Loucy (cell line): ENCODE measurements at regions not wholly inside any gene's neighbourhood (a gene's known extent, or its start where the extent isn't known, plus 50 kb on each side); places are given as distances from the start of the nearest gene placed in this dataset.

Experiments
- H2AFZ ChIP-seq: fragments of 200-600 bp; sonication (generic); 2 replicates; pipeline ENCODE4 v1.6.0; 2016; ENCODE audit warnings: antibody characterized with exemption, mild to moderate bottlenecking, low read length, moderate library complexity
- H3F3A ChIP-seq: fragments of 200-600 bp; 2 replicates; pipeline ENCODE4 v1.6.0; 2016; ENCODE audit warnings: antibody characterized with exemption, low read depth, mild to moderate bottlenecking
- H3K27me3 ChIP-seq: fragments of 200-600 bp; sonication (generic); 2 replicates; pipeline ENCODE4 v1.6.1; 2014; ENCODE audit warnings: low read length, mild to moderate bottlenecking; ENCODE audit not compliant: insufficient read depth, poor library complexity, severe bottlenecking
- H3K36me3 ChIP-seq: fragments of 200-600 bp; sonication (generic); 2 replicates; pipeline ENCODE4 v1.6.1; 2016; ENCODE audit warnings: low read length; ENCODE audit not compliant: insufficient read depth
- H3K4me1 ChIP-seq: fragments of 200-600 bp; sonication (generic); 2 replicates; pipeline ENCODE4 v1.5.1; 2014; ENCODE audit warnings: low read length, mild to moderate bottlenecking; ENCODE audit not compliant: insufficient read depth, poor library complexity, severe bottlenecking
- H3K4me2 ChIP-seq: fragments of 200-600 bp; sonication (generic); 2 replicates; pipeline ENCODE4 v1.6.0; 2014; ENCODE audit warnings: antibody characterized with exemption, low read length, low read depth, mild to moderate bottlenecking; ENCODE audit not compliant: poor library complexity, severe bottlenecking
- H3K4me3 ChIP-seq: fragments of 200-600 bp; sonication (generic); 2 replicates; pipeline ENCODE4 v1.5.1; 2014; ENCODE audit warnings: low read length, mild to moderate bottlenecking, mixed read lengths; ENCODE audit not compliant: poor library complexity, severe bottlenecking
- H3K79me2 ChIP-seq: fragments of 200-600 bp; sonication (generic); 2 replicates; pipeline ENCODE4 v1.6.1; 2014; ENCODE audit warnings: low read length; ENCODE audit not compliant: insufficient read depth
- H3K9ac ChIP-seq: fragments of 200-600 bp; sonication (generic); 2 replicates; pipeline ENCODE4 v1.6.0; 2014; ENCODE audit warnings: mild to moderate bottlenecking, low read depth, low read length, moderate library complexity; ENCODE audit not compliant: poor library complexity, severe bottlenecking
- H3K9me2 ChIP-seq: fragments of 200-600 bp; sonication (generic); replicated peaks from 2 replicates; pipeline ENCODE4 v1.6.1; 2016; ENCODE audit warnings: low read depth, low read length, mixed read lengths
- H3K9me3 ChIP-seq: fragments of 200-600 bp; sonication (generic); 2 replicates; pipeline ENCODE4 v1.6.1; 2014; ENCODE audit warnings: mild to moderate bottlenecking, antibody characterized with exemption, low read length, low read depth; ENCODE audit not compliant: insufficient read depth
- H4K20me1 ChIP-seq: fragments of 200-600 bp; sonication (generic); 2 replicates; pipeline ENCODE4 v1.6.0; 2014; ENCODE audit warnings: antibody characterized with exemption, low read length, mild to moderate bottlenecking; ENCODE audit not compliant: insufficient read depth, poor library complexity, severe bottlenecking
- EZH2phosphoT487 ChIP-seq: fragments of 200-600 bp; IDR thresholded peaks from 2 replicates; pipeline ENCODE4 v1.6.1; 2018; ENCODE audit warnings: antibody characterized with exemption, mild to moderate bottlenecking, moderate library complexity, borderline replicate concordance
- TF ChIP-seq, protein P1 (sequence below): fragments of 200-600 bp; sonication (generic); conservative IDR thresholded peaks from 2 replicates; pipeline ENCODE4 v1.5.1; 2014; ENCODE audit warnings: mild to moderate bottlenecking, antibody characterized with exemption, low read length

DNA sequence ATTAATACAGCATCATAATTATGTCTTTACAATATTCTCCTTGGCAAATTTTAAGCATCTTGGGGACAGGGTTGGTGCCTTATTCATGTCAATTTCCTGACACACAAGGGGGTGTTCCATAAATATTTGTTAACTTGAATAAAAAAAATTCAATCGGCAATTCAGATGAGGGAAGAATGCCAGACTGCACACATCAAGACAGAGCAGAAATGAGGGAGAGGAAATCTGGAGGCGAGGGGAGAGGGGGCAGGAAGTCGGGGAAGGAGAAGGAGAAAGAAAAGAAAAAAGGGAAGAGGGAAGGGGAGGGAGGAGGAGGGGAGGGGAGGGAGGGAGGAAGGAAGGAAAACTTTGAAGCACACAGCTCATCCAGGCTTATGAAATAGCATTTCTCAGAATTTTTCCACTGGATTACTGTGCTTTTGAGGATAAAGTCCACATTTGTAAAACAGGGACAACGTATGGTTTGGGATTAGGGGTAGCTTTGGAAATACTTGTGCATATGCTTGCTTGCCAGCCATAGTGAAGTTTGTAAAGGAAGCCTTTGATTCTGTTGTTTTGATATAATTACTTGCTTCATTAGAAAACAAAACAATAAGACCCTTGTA is 362.1 kb downstream of the SAMD5 start:
- H3K4me1 ChIP-seq, result peaks cover 35% of the 10 kb centered on the region
- H3K27me3 ChIP-seq, result no peaks in the 10 kb centered on the region
- H3K79me2 ChIP-seq, result no peaks in the 10 kb centered on the region
- no peak overlapping the region for H3K9ac ChIP-seq
- no peaks in the 10 kb centered on the region for H3K36me3 ChIP-seq
- H3K4me2 ChIP-seq, result no peak overlapping the region
- H2AFZ ChIP-seq, result no peak overlapping the region
- H3F3A ChIP-seq, result peaks cover 20% of the 10 kb centered on the region; the same call in 1 of the 2 replicates
- TF ChIP-seq EZH2phosphoT487, result no peak
- TF ChIP-seq, protein P1, sequence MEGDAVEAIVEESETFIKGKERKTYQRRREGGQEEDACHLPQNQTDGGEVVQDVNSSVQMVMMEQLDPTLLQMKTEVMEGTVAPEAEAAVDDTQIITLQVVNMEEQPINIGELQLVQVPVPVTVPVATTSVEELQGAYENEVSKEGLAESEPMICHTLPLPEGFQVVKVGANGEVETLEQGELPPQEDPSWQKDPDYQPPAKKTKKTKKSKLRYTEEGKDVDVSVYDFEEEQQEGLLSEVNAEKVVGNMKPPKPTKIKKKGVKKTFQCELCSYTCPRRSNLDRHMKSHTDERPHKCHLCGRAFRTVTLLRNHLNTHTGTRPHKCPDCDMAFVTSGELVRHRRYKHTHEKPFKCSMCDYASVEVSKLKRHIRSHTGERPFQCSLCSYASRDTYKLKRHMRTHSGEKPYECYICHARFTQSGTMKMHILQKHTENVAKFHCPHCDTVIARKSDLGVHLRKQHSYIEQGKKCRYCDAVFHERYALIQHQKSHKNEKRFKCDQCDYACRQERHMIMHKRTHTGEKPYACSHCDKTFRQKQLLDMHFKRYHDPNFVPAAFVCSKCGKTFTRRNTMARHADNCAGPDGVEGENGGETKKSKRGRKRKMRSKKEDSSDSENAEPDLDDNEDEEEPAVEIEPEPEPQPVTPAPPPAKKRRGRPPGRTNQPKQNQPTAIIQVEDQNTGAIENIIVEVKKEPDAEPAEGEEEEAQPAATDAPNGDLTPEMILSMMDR, result no peak
- H3K9me3 ChIP-seq, result no peaks in the 10 kb centered on the region
- H3K4me3 ChIP-seq, result no peak overlapping the region
- no peaks in the 10 kb centered on the region for H3K9me2 ChIP-seq
- no peaks in the 10 kb centered on the region for H4K20me1 ChIP-seq

DNA sequence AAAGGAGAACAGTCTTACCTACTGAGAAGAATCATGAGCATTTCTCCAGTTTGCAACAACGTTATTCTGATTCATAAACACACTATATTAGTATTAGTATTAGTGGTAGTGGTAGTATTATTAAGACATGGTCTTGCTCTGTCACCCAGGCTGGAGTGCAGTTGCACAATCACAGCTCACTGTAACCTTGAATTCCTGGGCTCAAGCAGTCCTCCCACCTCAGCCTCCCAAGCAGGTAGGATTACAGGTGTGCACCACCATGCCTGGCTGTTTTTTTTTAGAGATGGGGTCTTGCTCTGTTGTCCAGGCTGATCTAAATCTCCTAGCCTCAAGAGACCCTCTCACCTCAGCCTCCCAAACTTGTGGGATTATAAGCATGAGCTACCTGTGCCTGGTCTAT is 363.5 kb downstream of the SAMD5 start:
- Histone ChIP-seq H3K4me1 (peaks cover 27% of the 10 kb centered on the region), H3K4me3 (no peak overlapping the region), H2AFZ (no peak overlapping the region), H4K20me1 (no peaks in the 10 kb centered on the region), H3K27me3 (no peaks in the 10 kb centered on the region), H3K9ac (no peak overlapping the region), H3K4me2 (no peak overlapping the region), H3K79me2 (no peaks in the 10 kb centered on the region), H3K36me3 (no peaks in the 10 kb centered on the region), H3F3A (peaks cover 20% of the 10 kb centered on the region; the same call in 1 of the 2 replicates), H3K9me3 (no peaks in the 10 kb centered on the region), H3K9me2 (no peaks in the 10 kb centered on the region)
- TF ChIP-seq EZH2phosphoT487, result no peak
- TF ChIP-seq, protein P1, result no peak

DNA sequence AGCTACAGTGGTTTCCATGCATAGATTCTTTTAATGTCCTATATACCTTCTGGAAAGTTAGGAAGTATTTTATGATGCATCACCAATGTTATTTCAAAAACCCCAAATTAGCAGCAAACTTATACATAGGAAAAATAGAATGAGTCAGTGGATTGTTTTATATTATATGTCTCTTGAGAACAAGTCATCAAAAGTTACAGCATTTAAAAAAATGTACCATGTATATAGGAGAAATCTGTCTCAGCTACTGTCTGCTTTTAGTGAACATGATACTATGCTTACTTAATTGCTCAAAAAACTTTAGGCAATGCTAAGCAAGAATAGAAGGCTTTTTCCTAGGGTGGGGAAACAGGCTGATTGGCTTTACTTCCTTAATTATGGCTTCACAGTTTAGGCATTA is 365.3 kb downstream of the SAMD5 start:
- H4K20me1 ChIP-seq, result no peaks in the 10 kb centered on the region
- H3K36me3 ChIP-seq, result no peaks in the 10 kb centered on the region
- peaks cover 4% of the 10 kb centered on the region; the same call in 1 of the 2 replicates for H3F3A ChIP-seq
- no peaks in the 10 kb centered on the region for H3K79me2 ChIP-seq
- peaks cover 9% of the 10 kb centered on the region for H3K4me1 ChIP-seq
- no peak overlapping the region for H3K9ac ChIP-seq
- H3K4me3 ChIP-seq, result no peak overlapping the region
- no peaks in the 10 kb centered on the region for H3K9me2 ChIP-seq
- no peak for TF ChIP-seq EZH2phosphoT487
- H2AFZ ChIP-seq, result no peak overlapping the region
- H3K4me2 ChIP-seq, result no peak overlapping the region
- H3K9me3 ChIP-seq, result no peaks in the 10 kb centered on the region
- no peaks in the 10 kb centered on the region for H3K27me3 ChIP-seq

DNA sequence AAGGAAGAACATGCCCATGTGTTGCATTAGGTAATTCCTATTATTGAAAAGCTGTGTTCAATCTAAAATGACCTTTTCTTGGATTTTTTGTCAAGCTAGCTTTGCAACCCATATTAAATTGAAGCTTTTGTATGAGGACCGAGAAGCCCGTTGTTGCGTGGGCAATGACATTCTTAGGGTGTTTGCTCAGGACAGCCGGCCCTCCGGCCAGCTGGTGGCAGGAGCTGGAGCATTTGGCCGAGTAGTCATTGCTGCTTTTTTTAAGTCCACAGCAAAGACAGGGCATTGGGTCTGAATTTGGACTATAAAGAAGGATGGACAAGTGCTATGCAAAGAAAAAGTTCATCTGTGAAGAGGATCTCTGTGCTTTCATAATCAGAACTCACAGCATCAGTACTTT is 365.8 kb downstream of the SAMD5 start:
- H3K36me3 ChIP-seq, result no peaks in the 10 kb centered on the region
- H3K79me2 ChIP-seq, result no peaks in the 10 kb centered on the region
- H3K4me1 ChIP-seq, result peaks cover 4% of the 10 kb centered on the region
- no peak overlapping the region for H3K9ac ChIP-seq
- no peak overlapping the region for H2AFZ ChIP-seq
- H3K27me3 ChIP-seq, result no peaks in the 10 kb centered on the region
- TF ChIP-seq, protein P1, result no peak
- TF ChIP-seq EZH2phosphoT487, result no peak
- H3F3A ChIP-seq, result no peaks in the 10 kb centered on the region
- no peaks in the 10 kb centered on the region for H4K20me1 ChIP-seq
- no peaks in the 10 kb centered on the region for H3K9me3 ChIP-seq
- H3K4me2 ChIP-seq, result no peak overlapping the region
- H3K9me2 ChIP-seq, result no peaks in the 10 kb centered on the region
- H3K4me3 ChIP-seq, result no peak overlapping the region
